ENCODE measurements at regions not wholly inside any gene's neighbourhood (a gene's known extent, or its start where the extent isn't known, plus 50 kb on each side); places are given as distances from the start of the nearest gene placed in this dataset.
A peak's percentile ranks its signal among the peaks of the same experiment; 100 is the strongest.

- Mint-ChIP-seq H3K4me3 (no peak overlapping the region), H3K9me3 (ENCODE audit: low read depth) (peaks cover 12% of the 10 kb centered on the region), H3K4me1 (ENCODE audit: low read depth) (peaks cover 5% of the 10 kb centered on the region), H3K36me3 (peaks cover 20% of the 10 kb centered on the region), H3K27me3 (no peaks in the 10 kb centered on the region), H3K27ac (no peak overlapping the region)
These were observed 140.8 kb upstream of the RBMS1 start for GRCh38 chr2:160634436-160634835.

DNA sequence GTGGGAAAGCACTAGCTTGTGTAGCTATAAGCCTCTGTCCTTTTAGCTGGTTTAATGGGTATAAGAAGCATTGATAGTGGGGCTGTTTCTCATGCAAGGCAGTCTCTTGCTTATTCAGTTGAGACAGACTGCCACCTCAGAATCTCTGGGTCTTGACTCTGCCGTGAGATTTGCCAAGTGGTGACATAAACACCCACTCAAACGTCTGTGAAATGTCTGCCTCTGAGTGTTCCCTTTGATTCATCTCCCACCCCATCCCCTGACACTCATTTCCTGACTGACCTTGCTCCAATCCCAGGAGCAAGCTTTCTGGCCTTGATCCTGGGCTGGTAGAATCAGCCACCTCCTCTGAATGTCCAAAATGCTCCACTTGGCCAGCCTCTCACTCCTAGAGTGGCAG lies 141.9 kb upstream of the RBMS1 start:
- Mint-ChIP-seq H3K4me3 (no peak overlapping the region), H3K4me1 (ENCODE audit: low read depth) (peaks cover 5% of the 10 kb centered on the region), H3K36me3 (peaks cover 26% of the 10 kb centered on the region), H3K27ac (no peak overlapping the region), H3K27me3 (no peaks in the 10 kb centered on the region), H3K9me3 (ENCODE audit: low read depth) (peaks cover 19% of the 10 kb centered on the region)

DNA sequence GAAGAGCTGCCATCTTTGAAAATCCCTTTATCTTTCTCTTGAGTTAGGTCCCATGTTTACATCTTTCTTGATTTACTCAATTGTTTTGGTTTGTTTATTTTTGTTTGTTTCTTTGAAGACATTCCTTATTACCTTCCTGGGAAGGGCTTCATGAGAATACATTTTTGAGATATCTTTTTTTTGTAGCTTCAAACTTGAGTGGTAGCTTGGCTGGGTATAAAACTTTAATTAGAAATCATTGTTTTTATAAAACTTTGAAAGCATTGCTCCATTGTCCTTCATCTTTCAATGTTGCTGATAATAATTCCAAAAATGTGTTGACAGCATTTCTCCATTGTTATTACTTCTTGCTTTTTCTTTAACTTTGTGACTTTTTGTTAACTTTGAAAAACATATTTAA lies 145.9 kb upstream of the RBMS1 start:
- peaks cover 24% of the 10 kb centered on the region for H3K36me3 Mint-ChIP-seq
- peaks cover 5% of the 10 kb centered on the region for H3K4me1 Mint-ChIP-seq (ENCODE audit: low read depth)
- no peak overlapping the region for H3K4me3 Mint-ChIP-seq
- H3K9me3 Mint-ChIP-seq (ENCODE audit: low read depth) = peaks cover 19% of the 10 kb centered on the region
- no peak overlapping the region for H3K27ac Mint-ChIP-seq
- H3K27me3 Mint-ChIP-seq = no peaks in the 10 kb centered on the region

DNA sequence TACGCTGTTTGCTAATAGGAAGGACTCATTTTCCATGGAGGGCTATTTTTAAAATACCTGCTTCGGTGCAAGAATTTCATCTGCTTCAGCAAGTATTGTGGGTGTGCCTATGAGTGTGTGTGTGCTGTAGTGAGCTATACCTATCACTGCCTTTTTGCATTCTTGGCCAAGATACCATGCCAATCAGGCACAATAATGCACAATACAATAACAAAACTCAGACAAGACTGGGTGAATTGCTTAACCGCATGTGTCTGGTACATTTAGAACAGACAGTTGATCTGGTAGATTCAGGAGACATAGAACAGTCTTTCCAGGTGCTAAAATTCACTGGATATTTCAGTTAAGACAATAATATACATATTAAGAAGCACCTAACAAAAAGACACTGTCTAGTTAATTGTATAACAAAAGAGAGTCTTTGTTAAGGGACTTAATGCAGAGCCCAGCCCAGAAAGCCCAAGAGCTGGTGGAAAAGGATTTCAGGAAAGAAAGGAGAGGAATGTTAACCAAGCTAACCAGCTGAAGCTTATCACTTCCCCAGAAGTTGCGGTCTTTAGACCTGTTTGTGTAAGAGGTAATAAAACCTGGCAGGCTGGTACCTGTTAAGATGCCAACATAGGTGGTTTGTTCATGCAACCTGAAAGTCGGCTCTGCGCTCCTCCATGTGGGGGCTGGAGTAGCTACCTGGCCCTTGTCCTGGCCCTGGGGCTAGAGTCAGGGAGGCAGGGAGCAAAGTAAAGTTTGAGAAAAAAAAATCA lies 153.3 kb upstream of the RBMS1 start:
- H3K27ac Mint-ChIP-seq = no peak overlapping the region
- no peaks in the 10 kb centered on the region for H3K27me3 Mint-ChIP-seq
- no peaks in the 10 kb centered on the region for H3K36me3 Mint-ChIP-seq
- no peak overlapping the region for H3K4me3 Mint-ChIP-seq
- no peaks in the 10 kb centered on the region for H3K9me3 Mint-ChIP-seq (ENCODE audit: low read depth)
- H3K4me1 Mint-ChIP-seq (ENCODE audit: low read depth) = peaks cover 11% of the 10 kb centered on the region

GRCh38 chr2:160647967-160648685 lies 154.5 kb upstream of the RBMS1 start:
- Mint-ChIP-seq H3K4me1 (ENCODE audit: low read depth) (peaks cover 24% of the 10 kb centered on the region), H3K4me3 (no peak overlapping the region), H3K36me3 (no peaks in the 10 kb centered on the region), H3K27ac (peak overlapping the region; percentile 6), H3K9me3 (ENCODE audit: low read depth) (no peaks in the 10 kb centered on the region), H3K27me3 (no peaks in the 10 kb centered on the region)

GRCh38 chr2:160649698-160650097 lies 156.1 kb upstream of the RBMS1 start:
- Mint-ChIP-seq H3K27ac (no peak overlapping the region), H3K9me3 (ENCODE audit: low read depth) (no peaks in the 10 kb centered on the region), H3K36me3 (no peaks in the 10 kb centered on the region), H3K4me1 (ENCODE audit: low read depth) (peaks cover 27% of the 10 kb centered on the region), H3K4me3 (no peak overlapping the region), H3K27me3 (no peaks in the 10 kb centered on the region)

DNA sequence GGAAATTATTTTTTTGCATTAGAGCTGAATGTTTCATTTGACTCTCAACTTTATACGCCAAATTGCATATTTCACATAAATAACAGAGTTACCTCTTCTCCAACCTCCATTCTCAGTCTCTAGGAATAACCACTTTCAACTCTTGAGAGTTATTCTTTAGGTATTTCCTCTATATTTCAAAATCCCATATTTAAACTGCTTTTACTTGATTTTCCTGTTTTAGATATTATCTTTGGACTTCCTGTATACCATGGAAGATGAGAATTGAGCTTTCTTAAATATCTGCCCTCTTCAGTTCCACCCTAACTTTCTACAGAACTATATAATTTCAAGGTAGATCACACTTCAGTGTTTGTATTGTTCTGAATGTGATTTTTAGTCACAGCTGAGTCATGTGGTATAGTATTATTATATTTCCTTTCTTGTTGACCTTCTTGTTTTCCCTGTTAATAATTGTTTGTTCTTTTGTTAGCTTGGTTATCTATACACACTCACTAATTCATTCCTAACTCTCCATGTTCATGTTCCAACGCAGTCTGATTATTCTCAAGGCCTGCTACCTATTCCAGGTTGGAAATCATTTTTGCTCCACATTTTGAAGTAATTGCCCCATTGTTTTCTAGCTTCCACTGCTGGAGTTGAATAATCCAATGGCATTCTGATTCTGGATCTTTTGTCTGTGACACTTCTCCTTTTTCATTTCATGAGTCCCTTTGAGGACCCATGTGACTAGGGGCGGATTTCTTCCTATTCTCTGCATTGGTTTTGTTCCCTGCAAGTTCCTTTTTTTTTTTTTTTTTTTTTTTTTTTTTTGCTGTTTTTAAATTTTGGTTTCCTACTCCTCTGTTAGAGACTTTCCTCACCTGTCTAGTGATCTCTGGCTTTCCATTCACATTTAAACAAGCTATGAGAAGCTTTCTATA lies 156.8 kb upstream of the RBMS1 start:
- Mint-ChIP-seq H3K27ac (no peak overlapping the region), H3K27me3 (no peaks in the 10 kb centered on the region), H3K4me3 (no peak overlapping the region), H3K9me3 (ENCODE audit: low read depth) (no peaks in the 10 kb centered on the region), H3K4me1 (ENCODE audit: low read depth) (peaks cover 27% of the 10 kb centered on the region), H3K36me3 (no peaks in the 10 kb centered on the region)

DNA sequence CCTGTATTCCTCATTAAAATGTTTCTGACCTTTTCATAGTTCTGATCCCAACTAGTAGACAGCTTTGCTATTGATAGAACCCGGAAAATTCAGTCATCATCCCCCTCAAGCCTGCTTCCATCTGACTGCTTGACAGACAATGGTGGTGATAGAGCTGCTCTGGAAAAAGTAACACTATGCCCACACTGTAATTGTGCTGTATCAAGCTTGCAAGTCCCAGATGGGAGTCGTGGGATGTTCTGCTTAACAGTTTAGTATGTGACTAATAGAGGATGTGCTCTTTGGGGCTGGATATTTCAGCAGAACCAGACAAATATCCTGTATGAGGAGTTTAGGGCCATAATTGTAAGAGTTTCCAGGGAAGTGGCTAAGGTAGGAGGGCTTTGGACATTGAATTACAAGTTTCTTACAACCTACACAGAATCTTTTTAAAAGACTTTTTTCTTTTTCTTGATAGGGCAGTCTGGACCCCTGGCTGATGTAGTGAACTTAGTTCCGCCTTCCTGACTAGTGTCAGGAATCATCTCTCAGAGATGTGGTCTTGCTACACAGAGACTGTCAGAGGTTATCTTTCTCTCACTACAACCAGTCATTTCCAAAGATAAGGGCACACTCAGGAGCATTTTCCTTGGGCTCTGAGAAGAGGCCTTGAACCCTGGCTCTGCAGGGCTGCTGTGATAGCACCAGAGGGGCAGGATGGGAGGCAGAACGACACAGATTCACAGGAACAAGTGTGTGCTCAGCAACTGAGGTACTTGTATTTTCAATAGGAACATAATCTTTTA lies 158.0 kb upstream of the RBMS1 start:
- Mint-ChIP-seq H3K27me3 (no peaks in the 10 kb centered on the region), H3K36me3 (no peaks in the 10 kb centered on the region), H3K9me3 (ENCODE audit: low read depth) (no peaks in the 10 kb centered on the region), H3K27ac (no peak overlapping the region), H3K4me3 (no peak overlapping the region), H3K4me1 (ENCODE audit: low read depth) (peaks cover 27% of the 10 kb centered on the region)

- Mint-ChIP-seq H3K9me3 (ENCODE audit: low read depth) (no peaks in the 10 kb centered on the region), H3K36me3 (no peaks in the 10 kb centered on the region), H3K4me3 (peak overlapping the region; percentile 40), H3K4me1 (ENCODE audit: low read depth) (peaks cover 27% of the 10 kb centered on the region), H3K27ac (peak overlapping the region; percentile 64), H3K27me3 (no peaks in the 10 kb centered on the region)
These were observed 158.6 kb upstream of the RBMS1 start for GRCh38 chr2:160652236-160652635.

DNA sequence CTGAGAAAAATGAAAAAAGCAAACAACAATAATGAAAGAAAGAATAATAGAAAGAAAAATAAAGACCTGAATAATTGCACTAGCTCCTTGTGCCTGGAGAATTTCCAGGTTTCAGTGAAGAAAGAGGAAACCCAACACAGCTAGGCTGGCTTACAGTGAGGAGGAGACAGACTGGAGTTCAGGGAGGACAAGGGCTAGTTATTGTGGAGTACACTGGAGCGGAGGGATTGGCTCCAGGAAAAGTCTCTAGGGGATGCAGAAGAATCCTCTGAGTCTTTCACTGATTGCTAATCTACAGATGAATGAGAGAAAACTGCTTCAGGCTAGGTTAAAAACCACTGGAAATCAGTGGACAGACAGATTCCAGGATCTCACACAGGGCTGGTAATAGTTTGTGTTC lies 163.6 kb upstream of the RBMS1 start:
- Mint-ChIP-seq H3K4me1 (ENCODE audit: low read depth) (peaks cover 12% of the 10 kb centered on the region), H3K4me3 (no peak overlapping the region), H3K36me3 (no peaks in the 10 kb centered on the region), H3K9me3 (ENCODE audit: low read depth) (no peaks in the 10 kb centered on the region), H3K27ac (no peak overlapping the region), H3K27me3 (no peaks in the 10 kb centered on the region)

- no peaks in the 10 kb centered on the region for H3K27me3 Mint-ChIP-seq
- H3K4me3 Mint-ChIP-seq = no peak overlapping the region
- H3K27ac Mint-ChIP-seq = no peak overlapping the region
- no peaks in the 10 kb centered on the region for H3K4me1 Mint-ChIP-seq (ENCODE audit: low read depth)
- H3K36me3 Mint-ChIP-seq = no peaks in the 10 kb centered on the region
- no peaks in the 10 kb centered on the region for H3K9me3 Mint-ChIP-seq (ENCODE audit: low read depth)
These were observed 165.2 kb upstream of the RBMS1 start for GRCh38 chr2:160658851-160659250.

GRCh38 chr2:160660741-160661140 lies 167.1 kb upstream of the RBMS1 start:
- Mint-ChIP-seq H3K36me3 (no peaks in the 10 kb centered on the region), H3K9me3 (ENCODE audit: low read depth) (no peaks in the 10 kb centered on the region), H3K4me3 (no peak overlapping the region), H3K27me3 (no peaks in the 10 kb centered on the region), H3K4me1 (ENCODE audit: low read depth) (peaks cover 1% of the 10 kb centered on the region), H3K27ac (no peak overlapping the region)

- no peaks in the 10 kb centered on the region for H3K9me3 Mint-ChIP-seq (ENCODE audit: low read depth)
- no peak overlapping the region for H3K27ac Mint-ChIP-seq
- no peaks in the 10 kb centered on the region for H3K27me3 Mint-ChIP-seq
- no peaks in the 10 kb centered on the region for H3K36me3 Mint-ChIP-seq
- no peak overlapping the region for H3K4me3 Mint-ChIP-seq
- H3K4me1 Mint-ChIP-seq (ENCODE audit: low read depth) = peaks cover 18% of the 10 kb centered on the region
These were observed 171.1 kb upstream of the RBMS1 start for GRCh38 chr2:160664603-160665140.
